Upper lobe of left lung (tissue), 6 donors: ENCODE measurements at regions not wholly inside any gene's neighbourhood (a gene's known extent, or its start where the extent isn't known, plus 50 kb on each side); places are given as distances from the start of the nearest gene placed in this dataset.
"Not testable (repeated sequence)": the region's sequence is repeated elsewhere in the genome, so short reads cannot be mapped to it uniquely, and the experiment has no call there.

ENCODE experiments used
- ATAC-seq, 2 donors: fragments of 200-7000 bp; cut with Tn5 transposase; one replicate each; pipeline ENCODE4 v1.9.1; 2022; ENCODE audit warnings: mild to moderate bottlenecking in 2 of 2, moderate library complexity in 2 of 2; ENCODE audit not compliant: low FRiP score in 2 of 2
- DNase-seq, 2 donors: peaks; one replicate each; pipeline ENCODE4 v3.0.0-alpha.2; 2019 to 2020
- H3K27ac ChIP-seq, 4 donors: fragments of 200-600 bp; sonication (generic); one replicate each; pipeline ENCODE4 v1.5.1; 2016 to 2019
- H3K27me3 ChIP-seq, 4 donors: fragments of 200-600 bp; sonication (generic); one replicate each; pipeline ENCODE4 v1.5.1; 2017 to 2019
- H3K36me3 ChIP-seq, 4 donors: fragments of 200-600 bp; sonication (generic); one replicate each; pipeline ENCODE4 v1.5.1; 2016 to 2019
- H3K4me1 ChIP-seq, 4 donors: fragments of 200-600 bp; sonication (generic); one replicate each; pipeline ENCODE4 v1.5.1; 2018 to 2019
- H3K4me3 ChIP-seq, 4 donors: fragments of 200-600 bp; sonication (generic); one replicate each; pipeline ENCODE4 v1.5.1; 2017 to 2019; ENCODE audit warnings: mild to moderate bottlenecking in 2 of 4, moderate library complexity in 1 of 4
- H3K9me3 ChIP-seq, 4 donors: fragments of 200-600 bp; sonication (generic); one replicate each; pipeline ENCODE4 v1.5.1; 2018 to 2019
- EP300 ChIP-seq, 4 donors: sonication (generic); formaldehyde crosslinking; IDR thresholded peaks; one replicate each; pipeline ENCODE4 v1.5.1; 2017; ENCODE audit warnings: antibody characterized with exemption in 4 of 4, control low read depth in 2 of 4
- POLR2A ChIP-seq, 4 donors: fragments of 450-650 bp; IDR thresholded peaks; one replicate each; pipeline ENCODE4 v1.5.1; 2016 to 2017; ENCODE audit warnings: antibody characterized with exemption in 4 of 4, mild to moderate bottlenecking in 2 of 4
- POLR2AphosphoS5 ChIP-seq, 2 donors: sonication (generic); formaldehyde crosslinking; IDR thresholded peaks; one replicate each; pipeline ENCODE4 v1.5.1; 2017; ENCODE audit warnings: antibody characterized with exemption in 2 of 2
- WGBS, 2 donors: methylation state at CpG; one replicate each; pipeline ENCODE4 v1.1.5; 2017 to 2018; 5-methylcytosine and 5-hydroxymethylcytosine counted together
- TF ChIP-seq, protein P1 (sequence below), 6 experiments: fragments of 450-650 bp in 4 of 6; fragments of 200-600 bp in 2 of 6; sonication (generic) in 2 of 6; IDR thresholded peaks; one replicate each; pipeline ENCODE4 v1.5.1; 2016 to 2019; ENCODE audit warnings: antibody characterized with exemption in 6 of 6
- donor health status: DM: no; HTN: no; CAD: no; lungs with moderate emphysema.
- donor health status: DM: no; HTN: yes; CAD: no; lungs with severe emphysema.

DNA sequence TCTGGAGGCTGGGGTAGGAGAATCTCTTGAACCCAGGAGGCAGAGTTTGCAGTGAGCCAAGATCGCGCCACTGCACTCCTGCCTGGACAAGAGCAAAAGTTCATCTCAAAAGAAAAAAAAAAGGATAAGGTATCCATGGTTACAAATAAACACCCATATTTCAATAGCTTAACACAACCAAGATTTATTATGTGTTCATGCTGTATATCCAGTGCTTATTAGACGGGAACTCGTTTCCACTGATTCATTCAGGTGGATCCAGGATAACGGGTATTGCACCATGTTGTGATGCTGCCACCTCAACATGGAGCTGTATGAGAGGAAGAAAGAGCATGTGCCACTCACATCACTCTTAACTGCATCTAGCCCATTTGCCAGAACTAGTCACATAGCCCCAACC, 69.1 kb upstream of the HIVEP1 start:
- WGBS, 2 donors: 96 to 98% methylated on average over 5 of the region's 5 CpGs
- TF ChIP-seq EP300 (IDR thresholded peaks at IDR 0.05) (no peak), POLR2A (IDR thresholded peaks at IDR 0.05) (no peak)
- TF ChIP-seq, protein P1, sequence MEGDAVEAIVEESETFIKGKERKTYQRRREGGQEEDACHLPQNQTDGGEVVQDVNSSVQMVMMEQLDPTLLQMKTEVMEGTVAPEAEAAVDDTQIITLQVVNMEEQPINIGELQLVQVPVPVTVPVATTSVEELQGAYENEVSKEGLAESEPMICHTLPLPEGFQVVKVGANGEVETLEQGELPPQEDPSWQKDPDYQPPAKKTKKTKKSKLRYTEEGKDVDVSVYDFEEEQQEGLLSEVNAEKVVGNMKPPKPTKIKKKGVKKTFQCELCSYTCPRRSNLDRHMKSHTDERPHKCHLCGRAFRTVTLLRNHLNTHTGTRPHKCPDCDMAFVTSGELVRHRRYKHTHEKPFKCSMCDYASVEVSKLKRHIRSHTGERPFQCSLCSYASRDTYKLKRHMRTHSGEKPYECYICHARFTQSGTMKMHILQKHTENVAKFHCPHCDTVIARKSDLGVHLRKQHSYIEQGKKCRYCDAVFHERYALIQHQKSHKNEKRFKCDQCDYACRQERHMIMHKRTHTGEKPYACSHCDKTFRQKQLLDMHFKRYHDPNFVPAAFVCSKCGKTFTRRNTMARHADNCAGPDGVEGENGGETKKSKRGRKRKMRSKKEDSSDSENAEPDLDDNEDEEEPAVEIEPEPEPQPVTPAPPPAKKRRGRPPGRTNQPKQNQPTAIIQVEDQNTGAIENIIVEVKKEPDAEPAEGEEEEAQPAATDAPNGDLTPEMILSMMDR (IDR thresholded peaks at IDR 0.05): no peak
- H3K9me3 ChIP-seq: no peaks in the 10 kb centered on the region
- peaks cover 0 to 7% (median 5%) of the 10 kb centered on the region in 4 donors for H3K4me1 ChIP-seq
- DNase-seq (no peak), ATAC-seq (no peak)
- H3K4me3 ChIP-seq: no peak overlapping the region
- no peaks in the 10 kb centered on the region for H3K27me3 ChIP-seq
- H3K36me3 ChIP-seq: no peaks in the 10 kb centered on the region
- no peak overlapping the region for H3K27ac ChIP-seq

DNA sequence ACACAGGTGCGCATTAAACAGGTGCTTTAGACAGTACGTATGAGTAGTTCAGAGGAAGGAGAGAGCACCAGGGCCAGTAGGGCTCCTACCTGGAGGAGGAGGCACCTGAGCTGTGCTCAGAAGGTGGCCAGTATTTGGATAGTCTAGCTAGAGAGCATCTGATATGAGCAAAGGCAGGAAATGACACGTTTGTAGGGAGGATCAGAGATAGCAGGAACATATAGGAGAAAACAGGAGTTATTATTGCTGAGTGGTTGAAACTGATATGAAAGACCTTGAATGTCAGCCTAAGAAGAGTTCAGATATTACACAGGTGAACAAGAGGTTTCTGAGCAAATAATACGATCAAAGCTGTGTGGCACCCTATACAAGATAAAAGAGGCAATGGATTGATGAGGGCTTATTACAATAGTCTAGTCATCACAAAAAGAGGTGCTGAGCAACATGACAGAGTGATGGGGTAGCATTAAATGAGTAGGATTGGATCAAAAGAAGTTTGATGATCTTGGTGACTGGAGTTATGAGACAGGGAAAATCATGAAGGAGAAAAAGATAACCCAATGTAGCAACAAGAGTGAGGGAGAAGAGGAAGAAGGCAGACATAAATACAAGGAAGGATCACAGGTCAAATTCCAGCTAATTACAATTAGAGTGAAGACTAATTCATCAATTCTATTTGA, 69.8 kb upstream of the HIVEP1 start:
- WGBS, 2 donors: 73 to 84% methylated on average over 4 of the region's 4 CpGs
- H3K9me3 ChIP-seq: no peaks in the 10 kb centered on the region
- peaks cover 0 to 9% (median 5%) of the 10 kb centered on the region in 4 donors for H3K4me1 ChIP-seq
- H3K27me3 ChIP-seq: no peaks in the 10 kb centered on the region
- DNase-seq (no peak), ATAC-seq (no peak)
- H3K27ac ChIP-seq: no peak overlapping the region
- H3K36me3 ChIP-seq: no peaks in the 10 kb centered on the region
- TF ChIP-seq POLR2A (IDR thresholded peaks at IDR 0.05) (no peak), POLR2AphosphoS5 (IDR thresholded peaks at IDR 0.05) (no peak), EP300 (IDR thresholded peaks at IDR 0.05) (no peak)
- TF ChIP-seq, protein P1 (IDR thresholded peaks at IDR 0.05): no peak
- H3K4me3 ChIP-seq: no peak overlapping the region

DNA sequence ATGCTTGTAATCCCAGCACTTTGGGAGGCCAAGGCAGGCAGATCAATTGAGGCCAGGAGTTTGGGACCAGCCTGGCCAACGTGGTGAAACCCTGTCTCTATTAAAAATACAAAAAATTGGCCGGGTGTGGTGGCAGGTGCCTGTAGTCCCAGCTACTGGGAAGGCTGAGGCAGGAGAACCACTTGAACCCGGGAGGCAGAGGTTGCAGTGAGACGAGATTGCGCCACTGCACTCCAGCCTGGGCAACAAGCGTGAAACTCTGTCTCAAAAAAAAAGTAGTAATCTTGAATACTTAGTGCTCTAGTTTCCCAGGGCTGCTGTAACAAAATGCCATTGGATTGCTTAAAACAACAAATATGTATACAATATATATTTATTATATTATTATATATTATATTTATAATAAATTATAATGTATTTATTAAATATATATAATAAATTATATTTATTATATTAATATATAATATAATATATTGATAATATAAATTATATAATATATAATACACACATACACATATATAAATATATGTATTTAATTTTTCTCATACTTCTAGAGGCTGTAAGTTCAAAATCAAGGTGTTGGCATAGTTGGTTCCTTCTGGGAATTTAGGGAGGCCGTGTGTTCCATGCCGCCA, 71.5 kb upstream of the HIVEP1 start:
- H3K9me3 ChIP-seq, H3K27ac ChIP-seq, H3K36me3 ChIP-seq, ATAC-seq, H3K4me1 ChIP-seq, H3K27me3 ChIP-seq, H3K4me3 ChIP-seq: not testable (repeated sequence)
- WGBS, 2 donors: 75% methylated on average over 8 of the region's 8 CpGs
- peak in 1 of 2 donors; percentile 70 for DNase-seq

DNA sequence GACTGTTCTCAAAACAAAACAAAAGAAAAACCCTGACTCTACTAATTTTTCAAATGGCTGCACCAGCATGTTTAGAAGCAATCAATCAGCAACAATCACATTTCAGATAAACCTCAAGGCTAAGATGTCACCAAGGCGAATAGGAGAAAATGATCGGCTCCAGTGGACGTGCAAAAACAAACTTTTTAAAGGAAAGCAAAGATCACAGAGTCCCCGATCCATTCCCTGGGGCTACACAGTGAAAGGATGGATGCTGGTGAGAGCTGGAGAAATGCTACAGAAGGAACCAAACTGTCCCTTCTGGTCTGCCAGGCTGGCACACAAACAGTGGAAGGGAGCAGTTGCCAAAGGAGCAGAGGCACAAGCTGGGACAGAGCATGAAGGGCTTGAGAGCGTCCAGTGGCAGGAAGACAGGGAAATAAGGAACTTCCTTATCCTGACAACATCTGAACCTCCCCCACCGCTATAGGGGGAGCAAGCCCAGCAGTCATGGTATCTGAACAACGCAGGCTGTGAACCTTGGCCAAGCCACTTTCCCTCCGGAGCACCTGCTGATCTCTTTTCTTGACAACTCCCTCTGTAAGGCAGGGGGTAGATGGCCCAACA, 73.7 kb upstream of the HIVEP1 start:
- 32 to 37% methylated on average over 8 of the region's 8 CpGs for WGBS, 2 donors
- Histone ChIP-seq H3K4me3 (no peak overlapping the region), H3K9me3 (no peaks in the 10 kb centered on the region), H3K36me3 (no peaks in the 10 kb centered on the region), H3K27ac (no peak overlapping the region), H3K4me1 (peaks cover 0 to 9% (median 5%) of the 10 kb centered on the region in 4 donors), H3K27me3 (no peaks in the 10 kb centered on the region)
- no peak for DNase-seq
- ATAC-seq: peak in 1 of 2 donors; percentile 36
- no peak for TF ChIP-seq POLR2A (IDR thresholded peaks at IDR 0.05)
- no peak for TF ChIP-seq EP300 (IDR thresholded peaks at IDR 0.05)

DNA sequence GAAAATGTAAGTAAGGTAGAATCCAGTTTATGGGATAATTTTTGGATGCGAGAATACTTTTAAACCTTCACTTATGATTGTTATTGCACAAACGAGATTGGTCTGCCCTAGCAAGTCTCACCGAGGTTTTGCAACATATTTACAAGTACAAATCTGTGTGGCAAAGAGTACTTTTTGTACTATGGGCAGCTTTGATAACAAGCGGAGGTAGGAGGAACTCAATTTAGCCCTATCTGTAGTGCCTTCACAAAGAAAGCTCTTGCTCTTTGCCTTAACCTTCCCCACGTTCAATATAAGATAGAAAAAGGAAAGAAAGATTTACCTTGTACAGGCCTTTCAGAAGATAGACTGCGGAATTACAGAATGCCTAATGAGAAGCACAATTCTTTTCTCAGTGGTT, 77.5 kb upstream of the HIVEP1 start:
- WGBS, 2 donors: 78 to 80% methylated on average over 6 of the region's 6 CpGs

DNA sequence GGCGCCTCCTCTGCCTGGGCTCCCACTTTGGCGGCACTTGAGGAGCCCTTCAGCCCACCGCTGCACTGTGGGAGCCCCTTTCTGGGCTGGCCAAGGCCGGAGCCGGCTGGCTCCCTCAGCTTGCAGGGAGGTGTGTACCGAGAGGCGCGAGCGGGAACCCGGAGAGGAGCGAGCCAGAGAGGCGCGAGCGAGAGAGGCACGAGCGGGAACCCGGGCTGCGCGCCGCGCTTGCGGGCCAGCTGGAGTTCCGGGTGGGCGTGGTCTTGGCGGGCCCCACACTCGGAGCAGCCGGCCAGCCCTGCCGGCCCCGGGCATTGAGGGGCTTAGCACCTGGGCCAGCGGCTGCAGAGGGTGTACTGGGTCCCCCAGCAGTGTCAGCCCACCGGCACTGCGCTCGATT, 79.2 kb upstream of the HIVEP1 start:
- not testable (repeated sequence) for H3K9me3 ChIP-seq, H3K4me3 ChIP-seq, H3K27me3 ChIP-seq, H3K36me3 ChIP-seq, H3K4me1 ChIP-seq, H3K27ac ChIP-seq, ATAC-seq
- WGBS, 2 donors: 96 to 98% methylated on average over 29 to 32 of the region's 33 CpGs
- peak in 1 of 2 donors; percentile 84 for DNase-seq

More for the DNA sequence above, 77.5 kb upstream of the HIVEP1 start:
- Histone ChIP-seq H3K36me3 (no peaks in the 10 kb centered on the region), H3K4me3 (no peak overlapping the region), H3K4me1 (peaks cover 0 to 9% (median 5%) of the 10 kb centered on the region in 4 donors), H3K27ac (no peak overlapping the region), H3K9me3 (no peaks in the 10 kb centered on the region), H3K27me3 (no peaks in the 10 kb centered on the region)
- DNase-seq (no peak), ATAC-seq (no peak)
- TF ChIP-seq EP300 (IDR thresholded peaks at IDR 0.05): no peak
- no peak for TF ChIP-seq POLR2AphosphoS5 (IDR thresholded peaks at IDR 0.05)
- TF ChIP-seq POLR2A (IDR thresholded peaks at IDR 0.05): no peak
- TF ChIP-seq, protein P1 (IDR thresholded peaks at IDR 0.05): no peak
